ENCODE measurements at regions not wholly inside any gene's neighbourhood (a gene's known extent, or its start where the extent isn't known, plus 50 kb on each side); places are given as distances from the start of the nearest gene placed in this dataset.

- FAIRE-seq: no peak
Measured at GRCh38 chr10:112002206-112002605, 181.4 kb downstream of the GPAM start.

DNA sequence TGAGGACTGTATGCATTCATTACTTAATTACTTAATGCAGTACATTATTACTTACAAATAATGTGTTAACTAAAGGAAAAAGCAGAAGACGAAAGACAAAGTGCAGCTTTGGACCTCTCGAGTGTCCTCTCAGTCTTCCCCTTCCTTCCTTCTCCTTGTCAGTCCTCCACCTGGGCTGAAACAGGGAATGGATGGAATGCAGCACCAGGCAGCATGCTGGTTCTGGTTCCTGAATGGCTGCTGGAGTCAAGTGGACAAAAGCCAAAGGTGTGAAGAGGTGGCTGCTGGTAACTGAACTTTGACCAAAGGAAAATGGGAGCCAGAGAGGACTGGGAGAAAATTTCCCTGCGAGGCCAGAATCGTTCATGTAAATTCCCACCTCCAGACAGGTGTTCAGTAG, 179.5 kb downstream of the GPAM start:
- FAIRE-seq: no peak

DNA sequence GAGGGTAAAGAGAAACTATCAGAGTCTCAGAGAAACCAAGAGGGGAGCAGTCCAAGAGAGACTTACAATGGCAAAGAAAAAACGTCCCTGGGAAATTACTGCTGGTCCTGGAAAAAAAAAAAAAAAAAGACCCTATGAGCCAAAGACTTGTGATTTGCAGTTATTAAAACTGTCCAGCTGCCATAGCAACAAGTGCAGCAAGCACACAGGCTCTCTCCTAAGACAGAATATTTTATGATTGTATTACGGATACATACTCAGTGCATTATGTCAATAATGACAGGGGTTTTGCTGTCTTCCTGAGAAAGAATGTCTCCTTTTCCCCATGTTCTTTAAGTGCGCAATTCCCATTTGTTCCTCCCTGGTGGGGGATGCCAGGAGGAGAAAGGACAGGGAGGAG, 178.5 kb downstream of the GPAM start:
- no peak for FAIRE-seq

GRCh38 chr10:112006407-112006806, 177.2 kb downstream of the GPAM start:
- no peak for FAIRE-seq

DNA sequence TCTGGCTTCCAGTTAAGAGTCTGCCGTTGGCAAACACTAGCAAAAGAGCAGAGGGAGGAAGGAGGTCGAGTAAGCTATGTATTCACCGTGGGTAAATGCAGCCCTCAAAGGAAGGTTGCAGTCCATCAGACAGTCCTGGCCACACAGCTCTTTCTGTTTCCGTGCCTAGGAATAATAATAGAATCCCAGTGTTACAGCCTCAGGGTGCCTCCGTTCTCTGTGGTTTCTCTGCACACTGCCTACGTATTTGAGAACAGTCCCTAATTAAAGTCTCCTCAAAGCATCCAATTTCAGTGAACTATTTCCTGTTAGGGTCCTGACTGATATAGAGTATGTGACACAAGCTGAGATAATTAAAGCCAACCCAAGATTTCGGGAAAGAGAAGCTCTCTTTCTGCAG, 176.7 kb downstream of the GPAM start:
- FAIRE-seq: no peak

DNA sequence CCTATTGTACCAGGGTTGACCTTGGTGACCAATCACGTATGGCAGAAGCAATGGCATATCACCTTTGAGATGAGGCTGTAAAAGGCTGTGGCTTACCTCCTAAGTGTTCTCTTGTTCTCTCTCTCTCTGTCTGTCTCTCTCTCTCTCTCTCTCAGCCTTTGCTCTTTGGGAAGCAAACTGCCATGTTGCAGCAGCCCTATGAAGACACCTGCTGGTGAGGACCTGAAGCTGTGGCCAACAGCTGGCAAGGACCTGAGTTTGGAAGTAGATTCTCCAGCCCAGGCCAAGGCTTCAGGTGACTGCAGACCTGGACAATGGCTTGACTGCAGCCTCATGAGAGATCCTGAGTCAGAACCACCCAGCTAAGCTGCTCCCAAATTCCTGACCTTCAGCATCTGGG, 161.4 kb downstream of the GPAM start:
- FAIRE-seq: no peak

- FAIRE-seq: no peak
Measured at GRCh38 chr10:112024079-112024478, 159.5 kb downstream of the GPAM start.

DNA sequence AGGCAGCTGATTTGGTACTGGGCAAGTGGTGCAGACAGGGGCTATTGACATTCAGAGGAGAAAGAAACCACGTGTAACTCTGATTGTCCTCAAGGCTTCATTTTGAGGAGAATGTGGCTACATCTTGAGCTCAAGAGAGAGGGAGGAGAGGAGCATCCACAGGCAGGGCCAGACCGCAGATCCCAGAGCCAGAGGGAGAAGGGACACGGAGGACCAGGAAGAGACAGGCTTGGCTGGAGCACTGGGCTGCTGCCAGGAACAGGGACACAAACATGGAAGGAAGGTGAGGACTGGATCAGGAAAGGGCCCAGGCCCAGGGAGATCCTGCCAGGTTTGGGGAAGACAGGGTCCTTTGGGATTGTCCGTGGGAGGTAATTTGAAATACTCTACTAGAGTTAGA, 158.3 kb downstream of the GPAM start:
- no peak for FAIRE-seq

GRCh38 chr10:112026438-112026837, 157.1 kb downstream of the GPAM start:
- no peak for FAIRE-seq

DNA sequence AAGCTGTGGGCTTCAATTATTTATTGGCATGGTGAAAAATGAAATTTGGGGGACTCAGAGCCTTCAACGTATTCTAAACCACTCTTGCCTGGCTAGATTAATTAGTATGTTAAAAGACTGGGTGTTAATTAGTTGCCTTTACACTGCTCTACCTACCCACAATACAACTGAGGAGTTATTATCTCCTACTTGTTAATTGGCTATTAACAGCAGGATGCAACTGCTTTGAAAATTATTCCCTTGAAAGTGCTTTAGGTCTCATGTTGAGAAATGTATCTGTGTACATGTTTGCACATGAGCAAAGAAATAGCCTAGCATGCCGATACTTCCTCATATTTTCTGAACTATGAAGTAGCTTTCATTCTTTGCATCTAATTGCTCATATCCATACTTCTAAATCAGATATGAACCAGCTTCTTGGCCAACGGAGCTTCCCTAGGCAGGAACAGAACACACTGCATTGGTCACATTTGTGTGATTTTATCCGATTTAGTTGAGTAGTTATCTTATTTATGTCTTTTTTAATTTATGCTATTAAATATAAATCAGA, 155.8 kb downstream of the GPAM start:
- FAIRE-seq: no peak

DNA sequence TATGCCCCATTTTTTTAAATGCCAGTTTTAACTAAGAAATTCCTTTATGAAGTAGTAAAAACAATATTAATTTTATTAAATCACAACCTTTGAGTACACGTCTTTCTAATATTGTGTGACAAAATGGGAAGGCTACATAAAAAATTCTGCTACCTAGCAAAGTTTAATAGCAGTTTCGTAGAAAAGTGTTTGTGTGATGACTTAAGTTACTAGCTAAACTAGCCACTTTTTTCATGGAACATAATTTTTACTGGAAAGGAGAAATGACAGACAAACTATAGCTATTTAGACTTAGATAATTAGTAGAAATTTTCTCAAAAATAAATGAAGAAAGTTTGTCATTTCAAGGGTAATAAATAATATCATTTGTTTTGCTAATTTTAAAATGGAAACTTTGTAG, 153.1 kb downstream of the GPAM start:
- no peak for FAIRE-seq

DNA sequence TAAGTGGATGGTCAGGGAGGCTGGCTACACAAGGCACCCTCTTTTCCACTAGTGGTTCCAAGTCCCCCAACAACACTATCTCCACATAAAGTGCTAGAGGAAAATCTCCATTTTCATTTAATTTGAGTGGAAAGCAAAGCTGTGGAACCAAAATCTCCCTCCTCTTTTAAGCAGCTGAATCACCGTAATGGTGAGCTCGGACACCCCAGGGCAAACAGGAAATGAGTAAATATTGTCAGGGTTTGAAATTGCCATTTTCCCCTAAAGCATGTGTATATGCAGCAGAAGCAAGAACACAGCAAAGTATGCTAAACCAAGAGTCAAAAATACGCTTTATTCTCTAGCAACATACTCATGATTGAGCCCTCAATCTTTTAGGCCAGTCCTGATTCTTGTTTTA, 143.7 kb downstream of the GPAM start:
- FAIRE-seq: no peak

DNA sequence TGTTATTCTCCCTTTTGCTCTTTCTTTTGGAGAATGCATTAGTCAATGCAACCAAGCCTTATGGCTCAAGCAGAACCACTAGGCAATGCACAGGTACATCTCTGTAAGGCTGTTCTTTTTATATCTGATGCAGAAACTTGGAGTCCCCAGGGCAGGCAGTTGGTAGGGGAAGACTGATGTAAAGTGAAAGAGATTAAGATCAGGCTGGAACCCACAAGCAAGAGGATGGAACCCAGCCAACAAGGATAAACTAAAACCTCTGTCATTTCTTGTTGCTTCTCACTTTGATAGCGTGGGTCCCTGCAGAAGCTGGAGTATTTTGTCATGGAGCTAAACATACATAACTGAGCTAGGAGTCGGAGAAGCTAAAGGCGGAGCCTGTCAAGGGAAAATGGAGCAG, 142.9 kb downstream of the GPAM start:
- no peak for FAIRE-seq

DNA sequence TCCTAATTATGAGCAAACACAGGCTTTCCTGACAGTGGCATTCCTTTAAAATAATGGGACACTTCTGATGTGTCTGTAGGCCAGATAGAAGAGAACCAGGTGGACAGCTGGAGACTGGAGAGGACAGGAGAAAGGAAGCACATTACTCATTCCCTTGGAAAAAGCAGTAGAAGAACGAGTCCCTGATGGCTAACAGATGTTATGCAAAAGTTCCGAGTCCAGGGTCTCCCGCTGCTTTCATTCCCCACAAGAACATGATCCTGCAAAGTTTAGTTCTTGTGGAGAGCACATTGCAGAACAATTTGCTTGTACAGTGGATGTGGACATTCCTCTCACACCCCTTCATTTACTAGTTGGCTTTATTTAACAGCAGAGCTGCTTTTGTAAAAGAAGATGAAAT, 137.6 kb downstream of the GPAM start:
- no peak for FAIRE-seq

DNA sequence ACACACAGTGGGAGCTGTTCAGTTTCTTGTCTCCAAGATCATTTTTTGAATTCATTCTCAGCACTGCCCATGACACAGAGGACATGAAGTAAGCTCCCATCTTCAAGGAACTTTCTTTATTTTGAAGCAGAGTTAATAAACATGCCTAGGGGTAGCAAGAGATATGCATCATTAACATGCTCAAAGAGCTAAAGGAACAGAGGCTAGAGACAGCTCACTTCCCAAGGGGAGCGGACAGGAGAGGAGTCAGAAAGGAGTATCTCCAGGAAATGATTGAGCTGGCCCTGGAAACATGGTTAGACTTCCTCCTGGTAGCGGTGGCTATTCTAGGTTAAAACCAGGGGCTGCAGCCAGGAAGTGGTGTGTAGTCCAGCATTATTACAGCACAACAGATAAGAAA, 135.9 kb downstream of the GPAM start:
- FAIRE-seq: no peak

DNA sequence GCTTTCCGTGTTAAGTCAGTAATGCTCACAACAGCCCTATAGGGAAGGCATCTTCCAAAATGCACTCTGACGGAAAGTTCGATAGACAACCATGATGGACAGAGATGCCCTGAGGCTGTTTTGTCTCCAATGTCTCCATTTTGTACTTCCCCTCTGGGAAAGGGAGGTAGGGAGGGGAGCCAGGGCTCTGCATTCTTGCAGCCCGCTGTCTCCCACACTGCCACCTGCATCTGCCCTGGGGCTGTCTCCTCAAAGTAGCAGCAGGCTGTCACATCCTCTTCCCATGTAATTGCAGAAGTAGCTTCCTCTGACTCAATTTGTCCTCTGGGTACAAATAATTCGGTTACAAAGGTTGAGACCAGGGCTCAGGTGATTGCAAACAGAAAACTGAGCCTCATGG, 131.4 kb downstream of the GPAM start:
- FAIRE-seq: no peak

DNA sequence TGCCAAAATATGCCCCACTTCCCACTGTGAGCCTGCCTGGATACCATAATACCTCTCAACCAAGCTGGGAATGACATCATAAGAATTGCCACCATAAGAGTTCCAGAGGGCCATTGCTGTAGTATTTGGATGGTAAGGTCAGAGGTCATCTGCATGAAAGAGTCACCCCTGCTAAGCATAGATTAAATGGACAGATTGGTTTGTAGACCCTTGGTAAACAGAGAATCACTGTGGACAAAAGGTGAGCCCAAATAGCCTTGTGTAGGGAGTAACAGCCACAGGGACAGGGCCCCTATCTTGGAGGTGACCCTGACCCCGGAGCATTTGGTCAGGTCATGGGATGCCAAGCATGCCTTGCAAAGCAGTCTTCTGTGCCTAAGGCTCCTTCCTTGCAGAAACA, 129.7 kb downstream of the GPAM start:
- FAIRE-seq: no peak

DNA sequence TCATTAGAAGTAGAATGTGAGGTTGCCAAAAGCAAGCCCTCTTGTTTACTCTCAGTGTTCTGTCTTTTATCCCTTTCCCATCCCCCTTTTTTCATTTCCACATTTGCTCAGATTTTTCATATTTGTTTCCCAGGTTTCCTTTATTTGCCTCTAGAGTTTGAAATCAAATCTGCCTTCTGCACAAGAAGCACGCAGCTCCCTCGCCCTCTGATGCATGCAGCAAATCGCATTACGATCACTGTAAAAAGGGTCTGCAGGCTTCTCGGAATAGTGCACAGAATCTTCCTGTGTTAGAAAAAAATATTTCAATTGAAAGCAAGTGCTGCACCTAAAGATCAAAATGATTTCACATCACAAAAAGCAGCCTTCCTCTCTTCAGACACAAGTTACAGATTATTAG, 129.0 kb downstream of the GPAM start:
- no peak for FAIRE-seq

- no peak for FAIRE-seq
Measured at GRCh38 chr10:112057072-112057471, 126.5 kb downstream of the GPAM start.

- FAIRE-seq: no peak
Measured at GRCh38 chr10:112059220-112059619, 124.3 kb downstream of the GPAM start.

DNA sequence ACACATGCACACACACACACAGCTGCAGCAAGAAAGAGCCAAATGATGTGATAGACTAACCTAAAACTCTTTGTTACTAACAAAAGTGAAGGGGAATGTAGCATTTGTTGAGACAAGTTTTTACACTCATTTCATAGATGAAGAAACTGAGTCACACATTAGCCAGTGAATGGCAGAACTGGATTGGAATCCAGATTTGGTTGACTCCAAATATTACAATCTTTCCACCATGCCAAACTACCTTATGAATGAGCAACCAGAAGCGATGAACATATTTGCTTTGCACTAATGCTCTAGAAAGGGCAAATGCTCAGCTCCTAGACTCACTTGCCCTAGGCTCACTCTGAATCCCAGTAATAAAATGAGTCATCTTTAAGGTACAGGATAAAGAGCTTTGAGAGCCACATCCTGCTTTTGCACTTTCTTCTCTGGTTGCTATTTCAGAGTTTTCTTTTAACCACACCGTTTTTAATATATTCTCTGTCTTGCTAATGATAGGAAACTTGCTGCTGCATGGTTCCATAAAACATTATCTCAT, 111.9 kb downstream of the GPAM start:
- no peak for FAIRE-seq

GRCh38 chr10:112078003-112078402, 105.6 kb downstream of the GPAM start:
- no peak for FAIRE-seq

DNA sequence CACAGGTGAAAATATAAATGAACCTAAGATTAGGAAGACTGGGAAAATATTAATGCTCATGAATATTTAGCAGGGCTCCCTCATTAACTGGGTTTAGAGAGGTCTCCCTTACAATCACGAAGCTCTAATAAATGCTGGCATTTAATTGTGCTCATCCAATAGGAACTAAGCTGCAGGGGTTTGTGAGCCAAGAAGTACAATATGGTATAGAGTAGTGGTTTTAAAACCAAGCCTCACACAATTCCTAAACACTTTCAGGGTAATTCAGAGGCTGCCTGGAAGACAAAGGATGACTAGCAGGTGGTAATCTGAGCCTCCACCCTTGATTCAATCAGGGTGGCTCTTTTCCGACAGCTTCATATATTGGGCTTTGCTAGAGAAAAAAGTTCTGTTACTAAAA, 103.3 kb downstream of the GPAM start:
- no peak for FAIRE-seq

DNA sequence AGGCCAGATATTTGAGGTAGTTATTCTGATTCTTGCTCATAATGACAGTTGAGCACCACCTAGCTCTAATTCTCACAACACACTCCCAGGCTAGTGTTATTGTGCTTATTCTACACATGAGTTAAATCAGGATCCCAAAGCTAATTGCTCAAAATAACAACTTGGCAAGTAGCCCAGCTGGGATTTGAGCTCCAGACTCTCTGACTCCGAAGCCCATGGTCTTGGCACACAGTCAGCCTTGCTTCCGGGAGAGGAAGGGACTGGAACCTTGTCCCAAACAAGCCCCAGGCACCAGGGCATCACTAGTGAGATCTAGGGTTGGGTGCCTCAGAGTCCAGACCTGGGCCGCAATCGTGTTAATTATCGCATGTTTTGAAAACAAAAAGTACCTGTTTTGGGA, 101.4 kb downstream of the GPAM start:
- FAIRE-seq: no peak

GRCh38 chr10:112083472-112083871, 100.1 kb downstream of the GPAM start:
- no peak for FAIRE-seq

GRCh38 chr10:112087953-112088456, 95.6 kb downstream of the GPAM start:
- FAIRE-seq: no peak
